ENCODE measurements at regions not wholly inside any gene's neighbourhood (a gene's known extent, or its start where the extent isn't known, plus 50 kb on each side); places are given as distances from the start of the nearest gene placed in this dataset.

- TF ChIP-seq CTCF (conservative IDR thresholded peaks at IDR 0.05; ENCODE audit: low read depth), result no peak
- CTCF ChIA-PET, result interaction anchor here (0.7 kb wide), 2 partner anchors 119 to 351 kb away, joined by 3 to 4 read pairs; no protein-coding TSS in a partner anchor
- POLR2A ChIA-PET (ENCODE audit: low non-redundant PET), result no interaction called here
- DNase-seq (ENCODE audit: low spot score), result no peak
- H3K27ac ChIP-seq, result no peak overlapping the region; the same call in 1 of the 2 replicates
Observed at GRCh38 chr2:234139755-234140154, 89.3 kb downstream of the SPP2 start.

DNA sequence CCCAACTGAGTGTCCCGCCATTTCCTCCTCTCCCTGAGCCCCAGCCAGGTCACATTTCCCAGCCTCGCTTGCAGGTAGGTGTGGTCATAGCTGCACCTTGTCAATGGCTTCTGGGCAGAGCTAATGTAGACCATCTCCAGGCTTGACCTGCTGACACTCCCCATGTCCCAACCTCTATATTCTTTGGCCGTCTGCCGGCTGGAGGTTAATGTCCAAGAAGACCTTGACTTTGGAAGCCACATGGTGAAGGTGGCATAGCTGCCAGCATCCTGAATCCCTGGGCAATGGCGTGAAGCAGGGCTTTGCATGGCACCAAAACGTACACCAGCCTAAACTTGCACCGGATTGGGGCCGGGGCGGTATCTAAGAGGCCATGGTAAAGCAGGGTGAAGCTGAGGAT, 88.3 kb downstream of the SPP2 start:
- no peak for DNase-seq (ENCODE audit: low spot score)
- CTCF ChIA-PET, result interaction anchor here (0.9 kb wide), 1 partner anchor 120 kb away, joined by 3 read pairs; no protein-coding TSS in a partner anchor
- POLR2A ChIA-PET (ENCODE audit: low non-redundant PET), result no interaction called here
- peak overlapping the region; percentile 5; the same call in 1 of the 2 replicates for H3K27ac ChIP-seq
- no peak for TF ChIP-seq CTCF (conservative IDR thresholded peaks at IDR 0.05; ENCODE audit: low read depth)

- DNase-seq (ENCODE audit: low spot score), result peak; percentile 87
- POLR2A ChIA-PET (ENCODE audit: low non-redundant PET), result interaction anchor here (0.7 kb wide), 1 partner anchor 358 kb away, joined by 7 read pairs; no protein-coding TSS in a partner anchor
- CTCF ChIA-PET, result interaction anchor here (0.6 to 0.7 kb wide), 4 partner anchors 88 to 200 kb away, joined by 3 to 4 read pairs (median 3); no protein-coding TSS in a partner anchor
- peak overlapping the region; percentile 89 for H3K27ac ChIP-seq
- no peak for TF ChIP-seq CTCF (conservative IDR thresholded peaks at IDR 0.05; ENCODE audit: low read depth)
Observed at GRCh38 chr2:234137400-234138014, 87.0 kb downstream of the SPP2 start.

- H3K27ac ChIP-seq, result peak overlapping the region; percentile 89; the same call in 1 of the 2 replicates
- TF ChIP-seq CTCF (conservative IDR thresholded peaks at IDR 0.05; ENCODE audit: low read depth), result no peak
- POLR2A ChIA-PET (ENCODE audit: low non-redundant PET), result no interaction called here
- CTCF ChIA-PET, result interaction anchor here (0.6 to 2.0 kb wide), 3 partner anchors 98 to 409 kb away, joined by 3 to 17 read pairs (median 10); no protein-coding TSS in a partner anchor
- DNase-seq (ENCODE audit: low spot score), result peak; percentile 6
Observed at GRCh38 chr2:234136461-234136860, 86.0 kb downstream of the SPP2 start.

GRCh38 chr2:234135750-234136221, 85.3 kb downstream of the SPP2 start:
- H3K27ac ChIP-seq, result peak overlapping the region; percentile 65
- POLR2A ChIA-PET (ENCODE audit: low non-redundant PET), result no interaction called here
- TF ChIP-seq CTCF (conservative IDR thresholded peaks at IDR 0.05; ENCODE audit: low read depth), result peak; percentile 80
- CTCF ChIA-PET, result interaction anchor here (0.6 to 2.0 kb wide), 13 partner anchors 89 to 794 kb away, joined by 3 to 17 read pairs (median 4); no protein-coding TSS in a partner anchor
- DNase-seq (ENCODE audit: low spot score), result peak; percentile 73

GRCh38 chr2:234134496-234134895, 84.0 kb downstream of the SPP2 start:
- ChIA-PET CTCF (interaction anchor here (0.6 kb wide), 1 partner anchor 115 kb away, joined by 3 read pairs; no protein-coding TSS in a partner anchor), POLR2A (ENCODE audit: low non-redundant PET) (no interaction called here)
- no peak for DNase-seq (ENCODE audit: low spot score)
- TF ChIP-seq CTCF (conservative IDR thresholded peaks at IDR 0.05; ENCODE audit: low read depth), result no peak
- peak overlapping the region; percentile 82 for H3K27ac ChIP-seq
